OCI-LY7 (cell line): ENCODE measurements at regions not wholly inside any gene's neighbourhood (a gene's known extent, or its start where the extent isn't known, plus 50 kb on each side); places are given as distances from the start of the nearest gene placed in this dataset.

Source experiments
- BruUV-seq: library from RNA; stranded (reverse); fragments of 400-500 nt; replicated peaks from 2 replicates; lab custom pipeline; 2021; lab: Mats Ljungman, UMichigan
- CTCF ChIA-PET: fragments of 300-600 bp; sonication (Branson Sonifier 250); formaldehyde crosslinking; loops from one replicate; lab custom pipeline; 2022; ENCODE audit warnings: antibody characterized with exemption; ENCODE audit not compliant: unreplicated experiment; lab: Charles Lee
- POLR2A ChIA-PET: fragments of 300-600 bp; sonication (Branson Sonifier 250); formaldehyde crosslinking; loops from one replicate; lab custom pipeline; 2022; ENCODE audit warnings: antibody characterized with exemption; lab: Charles Lee
- DNase-seq: peaks from one replicate; pipeline ENCODE4 v3.0.0-alpha.2; 2015; ENCODE audit warnings: low spot score
- H2AFZ ChIP-seq: fragments of 200-600 bp; sonication (generic), shearing (Covaris generic); 2 replicates; pipeline ENCODE4 v1.6.1; 2014; ENCODE audit warnings: mild to moderate bottlenecking, antibody characterized with exemption, low read length, moderate library complexity
- H3K27ac ChIP-seq: fragments of 200-600 bp; sonication (generic); 2 replicates; pipeline ENCODE4 v1.5.1; 2014; ENCODE audit warnings: mixed run types, low read depth, mild to moderate bottlenecking, moderate library complexity, low read length, inconsistent platforms; ENCODE audit not compliant: poor library complexity, severe bottlenecking
- H3K36me3 ChIP-seq: fragments of 200-600 bp; sonication (generic); 2 replicates; pipeline ENCODE4 v1.6.1; 2014; ENCODE audit warnings: mild to moderate bottlenecking, antibody characterized with exemption, low read length, moderate library complexity, mixed read lengths; ENCODE audit not compliant: insufficient read depth
- H3K4me1 ChIP-seq: fragments of 200-600 bp; sonication (generic); 2 replicates; pipeline ENCODE4 v1.5.1; 2014; ENCODE audit warnings: mild to moderate bottlenecking, low read length; ENCODE audit not compliant: insufficient read depth, poor library complexity, severe bottlenecking
- H3K4me2 ChIP-seq: fragments of 200-600 bp; sonication (generic); 2 replicates; pipeline ENCODE4 v1.6.1; 2014; ENCODE audit warnings: mild to moderate bottlenecking, low read length
- H3K4me3 ChIP-seq: fragments of 200-600 bp; sonication (generic); 2 replicates; pipeline ENCODE4 v1.5.1; 2014; ENCODE audit warnings: mild to moderate bottlenecking, low read depth, low read length; ENCODE audit not compliant: poor library complexity, severe bottlenecking
- H3K79me2 ChIP-seq: fragments of 200-600 bp; sonication (generic); 2 replicates; pipeline ENCODE4 v1.6.1; 2016; ENCODE audit warnings: low read depth, mild to moderate bottlenecking, low read length, moderate library complexity, mixed read lengths; ENCODE audit not compliant: insufficient read depth
- H3K9me2 ChIP-seq: fragments of 200-600 bp; sonication (generic); 2 replicates; pipeline ENCODE4 v1.6.1; 2016; ENCODE audit warnings: mild to moderate bottlenecking, low read length, mixed read lengths; ENCODE audit not compliant: insufficient read depth
- H3K9me3 ChIP-seq: fragments of 200-600 bp; sonication (generic); 2 replicates; pipeline ENCODE4 v1.6.1; 2014; ENCODE audit warnings: mild to moderate bottlenecking, mixed run types, low read length, mixed read lengths
- H4K20me1 ChIP-seq: fragments of 200-600 bp; sonication (generic); 2 replicates; pipeline ENCODE4 v1.6.1; 2014; ENCODE audit warnings: mild to moderate bottlenecking, antibody characterized with exemption, low read length, moderate library complexity, mixed read lengths; ENCODE audit not compliant: insufficient read depth
- EZH2phosphoT487 ChIP-seq: fragments of 200-600 bp; sonication (generic); IDR thresholded peaks from 2 replicates; pipeline ENCODE4 v1.6.1; 2018; ENCODE audit warnings: low read depth, borderline replicate concordance, mild to moderate bottlenecking, mixed run types, antibody characterized with exemption, low read length, moderate library complexity, mixed read lengths
- intact Hi-C: fragments of 100-400 bp; cut with micrococcal nuclease; formaldehyde crosslinking; loops from one replicate; pipeline ENCODE4 v1.10.0; 2022; ENCODE audit not compliant: unreplicated experiment
- TF ChIP-seq, protein P1 (sequence below): fragments of 200-600 bp; sonication (generic); conservative IDR thresholded peaks from 2 replicates; pipeline ENCODE4 v1.5.1; 2014; ENCODE audit warnings: mild to moderate bottlenecking, antibody characterized with exemption, low read length, moderate library complexity, mixed read lengths

DNA sequence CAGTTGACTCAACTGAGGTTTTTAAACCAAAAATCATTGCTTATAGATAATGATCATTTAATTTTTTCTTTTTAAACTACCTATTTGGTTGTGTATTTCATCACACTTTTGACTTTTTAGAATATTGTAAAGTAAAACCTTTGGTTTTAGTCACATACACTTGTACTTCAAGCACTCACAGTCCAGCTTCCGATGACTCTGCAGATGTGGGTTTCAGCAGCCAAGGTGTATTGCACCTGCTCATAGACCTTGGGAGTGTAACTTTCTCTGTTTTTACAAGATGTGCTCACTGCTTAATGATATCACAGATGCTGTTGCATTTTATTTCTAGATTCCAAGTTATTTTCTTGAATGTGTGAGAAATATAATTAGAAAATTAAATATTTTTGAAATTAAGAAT is 188.3 kb upstream of the SLC38A2 start:
- intact Hi-C loops = no loop called here
- BruUV-seq = no TSS peak
- Histone ChIP-seq H3K4me3 (no peak overlapping the region), H3K4me2 (no peak overlapping the region), H3K36me3 (no peaks in the 10 kb centered on the region), H3K9me2 (no peaks in the 10 kb centered on the region), H4K20me1 (no peaks in the 10 kb centered on the region), H3K9me3 (no peaks in the 10 kb centered on the region), H3K27ac (no peak overlapping the region), H3K4me1 (no peaks in the 10 kb centered on the region), H3K79me2 (no peaks in the 10 kb centered on the region), H2AFZ (no peak overlapping the region)
- no peak for DNase-seq
- POLR2A ChIA-PET = interaction anchor here (0.6 kb wide), 1 partner anchor 225 kb away, joined by 3 read pairs; no protein-coding TSS in a partner anchor
- TF ChIP-seq, protein P1, sequence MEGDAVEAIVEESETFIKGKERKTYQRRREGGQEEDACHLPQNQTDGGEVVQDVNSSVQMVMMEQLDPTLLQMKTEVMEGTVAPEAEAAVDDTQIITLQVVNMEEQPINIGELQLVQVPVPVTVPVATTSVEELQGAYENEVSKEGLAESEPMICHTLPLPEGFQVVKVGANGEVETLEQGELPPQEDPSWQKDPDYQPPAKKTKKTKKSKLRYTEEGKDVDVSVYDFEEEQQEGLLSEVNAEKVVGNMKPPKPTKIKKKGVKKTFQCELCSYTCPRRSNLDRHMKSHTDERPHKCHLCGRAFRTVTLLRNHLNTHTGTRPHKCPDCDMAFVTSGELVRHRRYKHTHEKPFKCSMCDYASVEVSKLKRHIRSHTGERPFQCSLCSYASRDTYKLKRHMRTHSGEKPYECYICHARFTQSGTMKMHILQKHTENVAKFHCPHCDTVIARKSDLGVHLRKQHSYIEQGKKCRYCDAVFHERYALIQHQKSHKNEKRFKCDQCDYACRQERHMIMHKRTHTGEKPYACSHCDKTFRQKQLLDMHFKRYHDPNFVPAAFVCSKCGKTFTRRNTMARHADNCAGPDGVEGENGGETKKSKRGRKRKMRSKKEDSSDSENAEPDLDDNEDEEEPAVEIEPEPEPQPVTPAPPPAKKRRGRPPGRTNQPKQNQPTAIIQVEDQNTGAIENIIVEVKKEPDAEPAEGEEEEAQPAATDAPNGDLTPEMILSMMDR = no peak
- TF ChIP-seq EZH2phosphoT487 = no peak
- CTCF ChIA-PET = no interaction called here

DNA sequence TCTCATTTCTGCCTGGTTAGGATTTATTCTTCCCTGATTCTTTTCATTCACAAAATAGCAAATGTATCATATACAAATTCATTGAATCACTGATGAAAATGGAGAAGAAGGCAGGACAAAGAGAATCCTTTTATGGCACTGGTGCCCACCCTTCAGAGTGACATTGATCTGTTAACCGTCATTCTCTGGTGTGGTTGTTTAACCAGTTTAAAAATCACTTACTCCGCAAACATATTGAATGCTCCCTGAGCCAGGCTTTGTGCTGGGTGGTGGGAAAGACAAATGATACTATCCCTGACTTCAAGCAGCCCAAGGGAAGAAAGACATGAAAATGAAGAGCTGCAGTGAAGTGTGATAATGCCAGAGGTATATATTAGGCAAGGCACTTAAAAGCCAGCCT is 187.5 kb upstream of the SLC38A2 start:
- ChIA-PET POLR2A (interaction anchor here (0.6 kb wide), 1 partner anchor 226 kb away, joined by 3 read pairs; no protein-coding TSS in a partner anchor), CTCF (no interaction called here)
- no peak for DNase-seq
- Histone ChIP-seq H3K4me2 (no peak overlapping the region), H4K20me1 (no peaks in the 10 kb centered on the region), H3K36me3 (no peaks in the 10 kb centered on the region), H3K9me2 (no peaks in the 10 kb centered on the region), H3K79me2 (no peaks in the 10 kb centered on the region), H2AFZ (no peak overlapping the region), H3K4me3 (no peak overlapping the region), H3K27ac (no peak overlapping the region), H3K9me3 (no peaks in the 10 kb centered on the region), H3K4me1 (no peaks in the 10 kb centered on the region)
- intact Hi-C loops = no loop called here
- no TSS peak for BruUV-seq
- TF ChIP-seq, protein P1 = no peak
- TF ChIP-seq EZH2phosphoT487 = no peak

DNA sequence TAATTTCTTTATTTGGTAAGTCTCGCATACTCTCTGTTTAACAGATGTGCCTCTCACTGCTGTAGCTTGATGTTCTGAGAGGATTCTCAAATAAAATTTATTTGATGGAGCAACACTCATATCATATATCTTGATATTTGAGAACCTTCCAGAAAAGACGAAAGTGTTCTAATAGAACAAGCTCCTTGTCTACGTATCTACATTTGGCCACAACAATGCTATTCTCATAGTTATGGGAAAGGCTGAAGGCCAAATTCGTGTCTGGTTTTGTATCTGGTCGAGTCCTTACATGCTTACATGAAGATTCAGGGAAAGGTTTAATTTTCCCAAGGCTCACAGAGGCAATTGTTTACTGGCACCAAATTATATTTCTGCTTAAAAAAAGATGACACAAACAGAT is 186.7 kb upstream of the SLC38A2 start:
- Histone ChIP-seq H3K27ac (no peak overlapping the region), H3K9me2 (no peaks in the 10 kb centered on the region), H3K4me1 (no peaks in the 10 kb centered on the region), H3K36me3 (no peaks in the 10 kb centered on the region), H4K20me1 (no peaks in the 10 kb centered on the region), H3K79me2 (no peaks in the 10 kb centered on the region), H3K4me3 (no peak overlapping the region), H3K4me2 (no peak overlapping the region), H2AFZ (no peak overlapping the region), H3K9me3 (no peaks in the 10 kb centered on the region)
- ChIA-PET POLR2A (no interaction called here), CTCF (no interaction called here)
- intact Hi-C loops = no loop called here
- BruUV-seq = no TSS peak
- TF ChIP-seq, protein P1 = no peak
- no peak for TF ChIP-seq EZH2phosphoT487
- DNase-seq = no peak
